Natural killer cell (primary cell): ENCODE measurements at regions not wholly inside any gene's neighbourhood (a gene's known extent, or its start where the extent isn't known, plus 50 kb on each side); places are given as distances from the start of the nearest gene placed in this dataset.

Source experiments
- ATAC-seq, 3 donors: fragments of 150-1000 bp in 2 of 3; fragments of 200-7000 bp in 1 of 3; cut with Tn5 transposase; 1 replicate in 1 of 3; 2 replicates in 2 of 3; pipeline ENCODE4 v1.10.0; 2021; ENCODE audit warnings: mild to moderate bottlenecking in 2 of 3, moderate library complexity in 2 of 3
- DNase-seq, 2 donors: peaks; one replicate each; pipeline versions ENCODE4 v3.0.0 to v3.0.0-alpha.2; 2013 to 2021; ENCODE audit warnings: mixed read lengths in 1 of 2
- H3K27ac ChIP-seq: one replicate; pipeline ENCODE4 v1.5.1; 2013; ENCODE audit warnings: mild to moderate bottlenecking, low read length
- H3K27me3 ChIP-seq: one replicate; pipeline ENCODE4 v1.6.1; 2013; ENCODE audit warnings: low read length; ENCODE audit not compliant: control insufficient read depth, insufficient read depth
- H3K36me3 ChIP-seq: one replicate; pipeline ENCODE4 v1.6.1; 2013; ENCODE audit warnings: low read length; ENCODE audit not compliant: control insufficient read depth, insufficient read depth
- H3K4me1 ChIP-seq: one replicate; pipeline ENCODE4 v1.6.1; 2013; ENCODE audit warnings: low read length; ENCODE audit not compliant: control insufficient read depth, insufficient read depth
- H3K4me3 ChIP-seq: one replicate; pipeline ENCODE4 v1.5.1; 2013; ENCODE audit warnings: low read length
- H3K9me3 ChIP-seq: one replicate; pipeline ENCODE4 v1.6.1; 2013; ENCODE audit warnings: low read length; ENCODE audit not compliant: control insufficient read depth, insufficient read depth
- H3K27ac Mint-ChIP-seq, 2 donors: one replicate each; pipeline ENCODE4 v1.8.0; 2022; ENCODE audit warnings: mild to moderate bottlenecking in 2 of 2, mixed read lengths in 2 of 2, moderate library complexity in 1 of 2
- H3K27me3 Mint-ChIP-seq, 2 donors: one replicate each; pipeline ENCODE4 v1.8.0; 2022; ENCODE audit warnings: low read depth in 2 of 2, mixed read lengths in 2 of 2
- H3K36me3 Mint-ChIP-seq: one replicate; pipeline ENCODE4 v1.8.0; 2022; ENCODE audit warnings: mixed read lengths
- H3K4me1 Mint-ChIP-seq, 2 donors: one replicate each; pipeline ENCODE4 v1.8.0; 2022; ENCODE audit warnings: mixed read lengths in 2 of 2
- H3K4me3 Mint-ChIP-seq: one replicate; pipeline ENCODE4 v1.8.0; 2022; ENCODE audit warnings: mild to moderate bottlenecking, moderate library complexity, mixed read lengths
- H3K9me3 Mint-ChIP-seq, 2 donors: one replicate each; pipeline ENCODE4 v1.8.0; 2022; ENCODE audit warnings: mixed read lengths in 2 of 2
- CTCF ChIP-seq: fragments of 200-600 bp; IDR thresholded peaks from one replicate; pipeline ENCODE4 v1.8.0; 2022; ENCODE audit warnings: antibody characterized with exemption
- WGBS: methylation state at CpG from one replicate; pipeline ENCODE4 v1.1.7; 2013; ENCODE audit warnings: missing lambda C conversion rate; ENCODE audit not compliant: insufficient coverage; 5-methylcytosine and 5-hydroxymethylcytosine counted together
- intact Hi-C: fragments of 100-400 bp; cut with micrococcal nuclease; formaldehyde crosslinking; loops from one replicate; pipeline ENCODE4 v1.14.2; 2022

DNA sequence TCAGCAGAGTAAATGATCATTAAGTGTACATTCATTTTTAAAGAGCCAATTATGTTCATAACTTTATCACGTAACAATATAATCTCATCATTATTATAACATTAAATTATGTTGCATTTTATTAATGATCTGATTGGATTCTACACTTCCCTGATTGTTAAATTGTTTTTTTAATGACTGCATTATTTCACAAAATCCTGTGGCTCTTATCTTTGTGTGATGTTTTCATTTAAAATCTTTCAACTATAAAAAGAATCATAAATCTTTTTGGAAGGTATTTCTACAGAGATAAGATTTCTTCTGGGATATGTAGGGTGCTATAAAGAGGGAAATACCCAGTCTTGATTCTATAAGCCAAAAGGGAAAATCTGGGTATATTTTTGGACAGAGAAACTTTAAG lies 101.7 kb downstream of the ZIC5 start:
- peaks cover 11% of the 10 kb centered on the region for H3K36me3 Mint-ChIP-seq

DNA sequence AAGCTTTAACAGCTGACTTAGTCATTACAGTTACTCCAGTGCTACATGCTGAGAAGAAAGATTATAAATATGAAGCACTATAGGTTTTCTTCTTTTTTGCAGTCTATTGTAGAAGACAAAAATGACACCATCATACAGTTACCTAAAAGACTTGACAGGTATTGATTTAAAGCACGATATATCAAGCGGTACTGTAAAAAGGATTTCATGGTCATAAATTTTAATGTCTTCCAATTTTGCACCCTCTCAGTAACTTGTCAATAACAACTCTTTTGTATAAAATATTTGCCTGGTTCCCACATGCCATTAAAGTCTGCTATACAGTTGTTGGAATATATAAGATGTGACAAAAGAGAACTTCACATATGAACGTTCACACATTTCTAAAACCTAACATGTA lies 102.8 kb downstream of the ZIC5 start:
- no peaks in the 10 kb centered on the region for H3K9me3 Mint-ChIP-seq
- intact Hi-C loops, result no loop called here
- no peaks in the 10 kb centered on the region for H3K4me1 Mint-ChIP-seq

More for the DNA sequence above, 101.7 kb downstream of the ZIC5 start:
- Histone ChIP-seq H3K9me3 (no peaks in the 10 kb centered on the region), H3K27me3 (no peaks in the 10 kb centered on the region), H3K27ac (no peak overlapping the region), H3K4me3 (no peak overlapping the region), H3K4me1 (no peaks in the 10 kb centered on the region), H3K36me3 (no peaks in the 10 kb centered on the region)
- Mint-ChIP-seq H3K4me1 (no peaks in the 10 kb centered on the region), H3K27ac (no peak overlapping the region), H3K27me3 (peaks cover 6 to 44% of the 10 kb centered on the region in 2 donors), H3K9me3 (no peaks in the 10 kb centered on the region), H3K4me3 (no peak overlapping the region)
- intact Hi-C loops, result no loop called here
- TF ChIP-seq CTCF, result no peak
- WGBS, result no CpG with 5 or more reads among the region's 1 CpG
- DNase-seq, result no peak
- ATAC-seq, result no peak

GRCh38 chr13:99867535-99868257 lies 103.9 kb downstream of the ZIC5 start:
- 95% methylated on average over 14 of the region's 14 CpGs for WGBS
- Histone ChIP-seq H3K4me3 (no peak overlapping the region), H3K27ac (no peak overlapping the region), H3K4me1 (no peaks in the 10 kb centered on the region), H3K36me3 (no peaks in the 10 kb centered on the region), H3K9me3 (no peaks in the 10 kb centered on the region), H3K27me3 (peaks cover 1% of the 10 kb centered on the region)
- ATAC-seq (no peak), DNase-seq (no peak)
- peaks cover 14 to 53% of the 10 kb centered on the region in 2 donors for H3K27me3 Mint-ChIP-seq
- H3K4me3 Mint-ChIP-seq, result no peak overlapping the region
- H3K9me3 Mint-ChIP-seq, result no peaks in the 10 kb centered on the region
- no peak overlapping the region for H3K27ac Mint-ChIP-seq
- no peak for TF ChIP-seq CTCF
- intact Hi-C loops, result no loop called here
- H3K4me1 Mint-ChIP-seq, result no peaks in the 10 kb centered on the region
- H3K36me3 Mint-ChIP-seq, result peaks cover 21% of the 10 kb centered on the region

More for the DNA sequence above, 102.8 kb downstream of the ZIC5 start:
- no peak overlapping the region for H3K4me3 ChIP-seq
- no peaks in the 10 kb centered on the region for H3K4me1 ChIP-seq
- H3K9me3 ChIP-seq, result no peaks in the 10 kb centered on the region
- peaks cover 20% of the 10 kb centered on the region for H3K36me3 Mint-ChIP-seq
- H3K27ac Mint-ChIP-seq, result no peak overlapping the region
- no peak overlapping the region for H3K27ac ChIP-seq
- H3K4me3 Mint-ChIP-seq, result no peak overlapping the region
- DNase-seq (no peak), ATAC-seq (no peak)
- TF ChIP-seq CTCF, result no peak
- H3K27me3 ChIP-seq, result no peaks in the 10 kb centered on the region
- H3K27me3 Mint-ChIP-seq, result peaks cover 11 to 52% of the 10 kb centered on the region in 2 donors
- WGBS, result 94% methylated on average over 2 of the region's 3 CpGs
- H3K36me3 ChIP-seq, result no peaks in the 10 kb centered on the region

- Histone ChIP-seq H3K36me3 (no peaks in the 10 kb centered on the region), H3K9me3 (no peaks in the 10 kb centered on the region), H3K4me3 (no peak overlapping the region), H3K27me3 (peaks cover 8% of the 10 kb centered on the region), H3K27ac (no peak overlapping the region), H3K4me1 (no peaks in the 10 kb centered on the region)
- WGBS, result 98% methylated on average over 6 of the region's 7 CpGs
- no peak for TF ChIP-seq CTCF
- Mint-ChIP-seq H3K9me3 (no peaks in the 10 kb centered on the region), H3K27ac (no peak overlapping the region), H3K4me1 (peaks cover under 1 to 5% of the 10 kb centered on the region in 2 donors), H3K4me3 (no peak overlapping the region), H3K27me3 (peaks cover 12 to 51% of the 10 kb centered on the region in 2 donors), H3K36me3 (peaks cover 21% of the 10 kb centered on the region)
- intact Hi-C loops, result no loop called here
- DNase-seq (no peak), ATAC-seq (no peak)
Observed at GRCh38 chr13:99866781-99867180, 104.8 kb downstream of the ZIC5 start.
